ENCODE measurements at regions not wholly inside any gene's neighbourhood (a gene's known extent, or its start where the extent isn't known, plus 50 kb on each side); places are given as distances from the start of the nearest gene placed in this dataset.

- ATAC-seq (ENCODE audit: low read depth): no peak
- no peak for DNase-seq
- 83% methylated on average over 2 of the region's 6 CpGs for WGBS (ENCODE audit: insufficient coverage)
- Histone ChIP-seq H2AFZ (ENCODE audit: insufficient read depth, low read depth, low read length, poor library complexity, severe bottlenecking) (no peak overlapping the region), H3K27ac (ENCODE audit: low read length in 2 of 2) (no peak overlapping the region), H3K4me2 (replicated peaks; ENCODE audit: low read depth, low read length, poor library complexity, severe bottlenecking) (no peak overlapping the region), H4K20me1 (ENCODE audit: control insufficient read depth, insufficient read depth, low read length, poor library complexity, severe bottlenecking) (no peaks in the 10 kb centered on the region), H3K36me3 (replicated peaks in 1 of 2; ENCODE audit: control extremely low read depth in 1 of 2, control insufficient read depth in 1 of 2, extremely low read depth in 1 of 2, insufficient read depth in 2 of 2, low read length in 1 of 2) (no peaks in the 10 kb centered on the region), H3K9ac (ENCODE audit: low read length) (no peak overlapping the region), H3K4me1 (ENCODE audit: control insufficient read depth in 2 of 2, insufficient read depth in 2 of 2, low read length in 2 of 2) (no peaks in the 10 kb centered on the region), H3K27me3 (replicated peaks in 1 of 4; ENCODE audit: control extremely low read depth in 1 of 4, control insufficient read depth in 3 of 4, insufficient read depth in 4 of 4, low read length in 3 of 4) (peaks cover 0 to 11% (median 0%) of the 10 kb centered on the region in 4 experiments), H3K4me3 (ENCODE audit: control extremely low read depth in 1 of 5, extremely low read depth in 1 of 5, insufficient read depth in 1 of 5, low read depth in 2 of 5, low read length in 4 of 5) (no peak overlapping the region), H3K9me3 (ENCODE audit: control extremely low read depth in 1 of 3, control insufficient read depth in 2 of 3, insufficient read depth in 1 of 3, low read length in 2 of 3) (no peaks in the 10 kb centered on the region), H3K79me2 (ENCODE audit: control insufficient read depth, insufficient read depth, low read length) (no peaks in the 10 kb centered on the region)
- Mint-ChIP-seq H3K9me3 (ENCODE audit: insufficient read depth) (no peaks in the 10 kb centered on the region), H3K27me3 (peaks cover 39% of the 10 kb centered on the region), H3K4me1 (no peaks in the 10 kb centered on the region), H3K4me3 (no peak overlapping the region), H3K27ac (no peak overlapping the region)
- intact Hi-C loops (cut with micrococcal nuclease): no loop called here
- no peak for TF ChIP-seq EZH2 (IDR thresholded peaks at IDR 0.05; ENCODE audit: borderline replicate concordance, insufficient read depth, low read depth, low read length, poor library complexity, severe bottlenecking)
- TF ChIP-seq CTCF (IDR thresholded peaks at IDR 0.05): no peak
- ChIA-PET CTCF (no interaction called here), POLR2A (no interaction called here)
Observed at GRCh38 chr17:34414339-34414738, 51.3 kb upstream of the CCL1 start.

GRCh38 chr17:34413443-34414119 lies 50.5 kb upstream of the CCL1 start:
- Histone ChIP-seq H3K27me3 (replicated peaks in 1 of 4; ENCODE audit: control extremely low read depth in 1 of 4, control insufficient read depth in 3 of 4, insufficient read depth in 4 of 4, low read length in 3 of 4) (peaks cover 0 to 11% (median 0%) of the 10 kb centered on the region in 4 experiments), H3K79me2 (ENCODE audit: control insufficient read depth, insufficient read depth, low read length) (no peaks in the 10 kb centered on the region), H3K9ac (ENCODE audit: low read length) (no peak overlapping the region), H4K20me1 (ENCODE audit: control insufficient read depth, insufficient read depth, low read length, poor library complexity, severe bottlenecking) (no peaks in the 10 kb centered on the region), H2AFZ (ENCODE audit: insufficient read depth, low read depth, low read length, poor library complexity, severe bottlenecking) (no peak overlapping the region), H3K4me3 (ENCODE audit: control extremely low read depth in 1 of 5, extremely low read depth in 1 of 5, insufficient read depth in 1 of 5, low read depth in 2 of 5, low read length in 4 of 5) (no peak overlapping the region), H3K36me3 (replicated peaks in 1 of 2; ENCODE audit: control extremely low read depth in 1 of 2, control insufficient read depth in 1 of 2, extremely low read depth in 1 of 2, insufficient read depth in 2 of 2, low read length in 1 of 2) (no peaks in the 10 kb centered on the region), H3K4me1 (ENCODE audit: control insufficient read depth in 2 of 2, insufficient read depth in 2 of 2, low read length in 2 of 2) (no peaks in the 10 kb centered on the region), H3K9me3 (ENCODE audit: control extremely low read depth in 1 of 3, control insufficient read depth in 2 of 3, insufficient read depth in 1 of 3, low read length in 2 of 3) (no peaks in the 10 kb centered on the region), H3K4me2 (replicated peaks; ENCODE audit: low read depth, low read length, poor library complexity, severe bottlenecking) (no peak overlapping the region), H3K27ac (ENCODE audit: low read length in 2 of 2) (no peak overlapping the region)
- intact Hi-C loops (cut with micrococcal nuclease): no loop called here
- ChIA-PET CTCF (no interaction called here), POLR2A (no interaction called here)
- H3K27me3 Mint-ChIP-seq: peaks cover 45% of the 10 kb centered on the region
- no peaks in the 10 kb centered on the region for H3K4me1 Mint-ChIP-seq
- 90% methylated on average over 2 of the region's 12 CpGs for WGBS (ENCODE audit: insufficient coverage)
- no peak for DNase-seq
- no peak for ATAC-seq (ENCODE audit: low read depth)
- H3K4me3 Mint-ChIP-seq: no peak overlapping the region
- H3K27ac Mint-ChIP-seq: no peak overlapping the region
- no peaks in the 10 kb centered on the region for H3K9me3 Mint-ChIP-seq (ENCODE audit: insufficient read depth)
- TF ChIP-seq CTCF (IDR thresholded peaks at IDR 0.05): no peak
- TF ChIP-seq EZH2 (IDR thresholded peaks at IDR 0.05; ENCODE audit: borderline replicate concordance, insufficient read depth, low read depth, low read length, poor library complexity, severe bottlenecking): no peak
